B cell (primary cell): ENCODE measurements at regions not wholly inside any gene's neighbourhood (a gene's known extent, or its start where the extent isn't known, plus 50 kb on each side); places are given as distances from the start of the nearest gene placed in this dataset.

Experiments used
- ATAC-seq: fragments of 200-7000 bp; cut with Tn5 transposase; one replicate; pipeline ENCODE4 v1.10.0; 2021; ENCODE audit warnings: low read depth, mild to moderate bottlenecking, moderate number of reproducible peaks, moderate library complexity
- CTCF ChIA-PET: fragments of 350-600 bp; sonication (Branson Sonifier 250); formaldehyde crosslinking; loops from one replicate; lab custom pipeline; 2021; ENCODE audit warnings: antibody characterized with exemption, inconsistent platforms; lab: Charles Lee
- POLR2A ChIA-PET: fragments of 350-600 bp; sonication (Branson Sonifier 250); formaldehyde crosslinking; loops from one replicate; lab custom pipeline; 2021; ENCODE audit warnings: antibody characterized with exemption; lab: Charles Lee
- DNase-seq: peaks from one replicate; pipeline ENCODE4 v3.0.0; 2013
- H2AFZ ChIP-seq: 2 replicates; pipeline ENCODE4 v1.6.1; 2012; ENCODE audit warnings: mild to moderate bottlenecking, low read depth, low read length; ENCODE audit not compliant: insufficient read depth, poor library complexity, severe bottlenecking
- H3K27ac ChIP-seq, 2 donors: 1 replicate in 1 of 2; 2 replicates in 1 of 2; pipeline ENCODE4 v1.5.1; 2012 to 2013; ENCODE audit warnings: low read length in 2 of 2, mild to moderate bottlenecking in 2 of 2, moderate library complexity in 1 of 2
- H3K27me3 ChIP-seq, 4 experiments: fragments of 200-600 bp in 1 of 4; sonication (generic) in 1 of 4; replicated peaks in 1 of 4; 1 replicate in 2 of 4; 2 replicates in 2 of 4; pipeline versions ENCODE4 v1.6.1 to v1.7.0; 2013 to 2016; ENCODE audit warnings: low read length in 3 of 4, mild to moderate bottlenecking in 2 of 4, mixed read lengths in 1 of 4, moderate library complexity in 1 of 4; ENCODE audit not compliant: insufficient read depth in 4 of 4, control insufficient read depth in 3 of 4; ENCODE audit errors: control extremely low read depth in 1 of 4
- H3K36me3 ChIP-seq, 2 experiments: replicated peaks in 1 of 2; 1 replicate in 1 of 2; 2 replicates in 1 of 2; pipeline versions ENCODE4 v1.6.1 to v1.7.1; 2013; ENCODE audit warnings: low read length in 1 of 2; ENCODE audit not compliant: insufficient read depth in 2 of 2, control insufficient read depth in 1 of 2; ENCODE audit errors: control extremely low read depth in 1 of 2, extremely low read depth in 1 of 2
- H3K4me1 ChIP-seq, 2 donors: fragments of 200-600 bp in 1 of 2; sonication (generic) in 1 of 2; 1 replicate in 1 of 2; 2 replicates in 1 of 2; pipeline versions ENCODE4 v1.5.1 to v1.6.1; 2013 to 2017; ENCODE audit warnings: low read length in 2 of 2; ENCODE audit not compliant: control insufficient read depth in 2 of 2, insufficient read depth in 2 of 2
- H3K4me2 ChIP-seq: replicated peaks from 2 replicates; pipeline ENCODE3; 2012; ENCODE audit warnings: mild to moderate bottlenecking, low read depth, low read length; ENCODE audit not compliant: poor library complexity, severe bottlenecking
- H3K4me3 ChIP-seq, 5 experiments: fragments of 200-600 bp in 1 of 5; sonication (generic) in 1 of 5; 1 replicate in 3 of 5; 2 replicates in 2 of 5; pipeline versions ENCODE4 v1.5.1 to v1.7.0; 2011 to 2016; ENCODE audit warnings: low read length in 4 of 5, mild to moderate bottlenecking in 4 of 5, low read depth in 2 of 5, control low read depth in 1 of 5, moderate library complexity in 1 of 5; ENCODE audit not compliant: insufficient read depth in 1 of 5; ENCODE audit errors: control extremely low read depth in 1 of 5, extremely low read depth in 1 of 5
- H3K79me2 ChIP-seq: fragments of 200-600 bp; sonication (generic); one replicate; pipeline ENCODE4 v1.6.0; 2016; ENCODE audit warnings: low read length; ENCODE audit not compliant: control insufficient read depth, insufficient read depth
- H3K9ac ChIP-seq: fragments of 200-600 bp; sonication (generic); 2 replicates; pipeline ENCODE4 v1.6.1; 2017; ENCODE audit warnings: mild to moderate bottlenecking, low read length, moderate library complexity
- H3K9me3 ChIP-seq, 3 donors: one replicate each; pipeline versions ENCODE4 v1.6.1 to v1.7.1; 2013; ENCODE audit warnings: low read length in 2 of 3; ENCODE audit not compliant: control insufficient read depth in 2 of 3, insufficient read depth in 1 of 3; ENCODE audit errors: control extremely low read depth in 1 of 3
- H4K20me1 ChIP-seq: 2 replicates; pipeline ENCODE4 v1.6.0; 2012; ENCODE audit warnings: mild to moderate bottlenecking, low read length; ENCODE audit not compliant: insufficient read depth, control insufficient read depth, poor library complexity, severe bottlenecking
- H3K27ac Mint-ChIP-seq: one replicate; pipeline ENCODE4 v1.8.0; 2021; ENCODE audit warnings: mixed read lengths
- H3K27me3 Mint-ChIP-seq: one replicate; pipeline ENCODE4 v1.8.0; 2021; ENCODE audit warnings: mixed read lengths
- H3K4me1 Mint-ChIP-seq: one replicate; pipeline ENCODE4 v1.8.0; 2021; ENCODE audit warnings: mixed read lengths
- H3K4me3 Mint-ChIP-seq: one replicate; pipeline ENCODE4 v1.8.0; 2021; ENCODE audit warnings: mixed read lengths
- H3K9me3 Mint-ChIP-seq: one replicate; pipeline ENCODE4 v1.8.0; 2022; ENCODE audit warnings: mixed read lengths; ENCODE audit not compliant: insufficient read depth
- EZH2 ChIP-seq: IDR thresholded peaks from 2 replicates; pipeline ENCODE4 v1.6.1; 2012; ENCODE audit warnings: borderline replicate concordance, low read depth, mild to moderate bottlenecking, moderate library complexity, low read length; ENCODE audit not compliant: insufficient read depth, poor library complexity, severe bottlenecking
- WGBS: methylation state at CpG from one replicate; pipeline ENCODE4 v1.1.5; 2013; ENCODE audit warnings: missing lambda C conversion rate; ENCODE audit not compliant: insufficient coverage; 5-methylcytosine and 5-hydroxymethylcytosine counted together
- intact Hi-C: fragments of 100-400 bp; cut with micrococcal nuclease; formaldehyde crosslinking; loops from one replicate; pipeline ENCODE4 v1.10.0; 2022
- TF ChIP-seq, protein P1 (sequence below): fragments of 200-600 bp; IDR thresholded peaks from one replicate; pipeline ENCODE4 v1.8.0; 2022; ENCODE audit warnings: antibody characterized with exemption, mild to moderate bottlenecking

- Mint-ChIP-seq H3K27me3 (no peaks in the 10 kb centered on the region), H3K4me3 (no peak overlapping the region), H3K9me3 (no peaks in the 10 kb centered on the region), H3K4me1 (peaks cover 7% of the 10 kb centered on the region), H3K27ac (no peak overlapping the region)
- Histone ChIP-seq H3K27me3 (peaks cover 0 to 4% (median 0%) of the 10 kb centered on the region in 4 experiments), H4K20me1 (no peaks in the 10 kb centered on the region), H3K9ac (peak overlapping the region; percentile 20), H3K9me3 (peaks cover 0 to 2% (median 0%) of the 10 kb centered on the region in 3 donors), H3K36me3 (no peaks in the 10 kb centered on the region), H3K4me3 (peak overlapping the region in 3 of 5 experiments; percentile 11 to 22 (median 15)), H3K79me2 (no peaks in the 10 kb centered on the region), H3K4me2 (peak overlapping the region; percentile 80), H3K4me1 (peaks cover 15 to 20% of the 10 kb centered on the region in 2 donors), H3K27ac (no peak overlapping the region), H2AFZ (peak overlapping the region; percentile 69)
- WGBS, result 23% methylated on average over 29 of the region's 30 CpGs
- TF ChIP-seq EZH2, result no peak
- TF ChIP-seq, protein P1, sequence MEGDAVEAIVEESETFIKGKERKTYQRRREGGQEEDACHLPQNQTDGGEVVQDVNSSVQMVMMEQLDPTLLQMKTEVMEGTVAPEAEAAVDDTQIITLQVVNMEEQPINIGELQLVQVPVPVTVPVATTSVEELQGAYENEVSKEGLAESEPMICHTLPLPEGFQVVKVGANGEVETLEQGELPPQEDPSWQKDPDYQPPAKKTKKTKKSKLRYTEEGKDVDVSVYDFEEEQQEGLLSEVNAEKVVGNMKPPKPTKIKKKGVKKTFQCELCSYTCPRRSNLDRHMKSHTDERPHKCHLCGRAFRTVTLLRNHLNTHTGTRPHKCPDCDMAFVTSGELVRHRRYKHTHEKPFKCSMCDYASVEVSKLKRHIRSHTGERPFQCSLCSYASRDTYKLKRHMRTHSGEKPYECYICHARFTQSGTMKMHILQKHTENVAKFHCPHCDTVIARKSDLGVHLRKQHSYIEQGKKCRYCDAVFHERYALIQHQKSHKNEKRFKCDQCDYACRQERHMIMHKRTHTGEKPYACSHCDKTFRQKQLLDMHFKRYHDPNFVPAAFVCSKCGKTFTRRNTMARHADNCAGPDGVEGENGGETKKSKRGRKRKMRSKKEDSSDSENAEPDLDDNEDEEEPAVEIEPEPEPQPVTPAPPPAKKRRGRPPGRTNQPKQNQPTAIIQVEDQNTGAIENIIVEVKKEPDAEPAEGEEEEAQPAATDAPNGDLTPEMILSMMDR, result peak; percentile 86
- ChIA-PET POLR2A (interaction anchor here (0.9 to 2.8 kb wide), 8 partner anchors 16 to 146 kb away, joined by 3 to 12 read pairs (median 4); no protein-coding TSS in a partner anchor), CTCF (interaction anchor here (0.5 to 7.0 kb wide), 42 partner anchors 10 to 475 kb away, joined by 3 to 236 read pairs (median 5); partner anchors contain the start of gene LRCOL1)
- DNase-seq, result peak; percentile 86
- intact Hi-C loops, result loop anchor here (1.0 to 2.0 kb wide), 5 partner anchors 16 to 260 kb away; no protein-coding TSS in a partner anchor
- ATAC-seq, result peak; percentile 91
These were observed 75.2 kb upstream of the FBRSL1 start for GRCh38 chr12:132414634-132415326.
